NCI-H524 (cell line): ENCODE measurements at regions not wholly inside any gene's neighbourhood (a gene's known extent, or its start where the extent isn't known, plus 50 kb on each side); places are given as distances from the start of the nearest gene placed in this dataset.
"Not testable (repeated sequence)": the region's sequence is repeated elsewhere in the genome, so short reads cannot be mapped to it uniquely, and the experiment has no call there.

Experiments
- DNase-seq, 2 experiments: peaks; one replicate each; lab custom pipeline; 2025; lab: John Stamatoyannopoulos, UW

DNA sequence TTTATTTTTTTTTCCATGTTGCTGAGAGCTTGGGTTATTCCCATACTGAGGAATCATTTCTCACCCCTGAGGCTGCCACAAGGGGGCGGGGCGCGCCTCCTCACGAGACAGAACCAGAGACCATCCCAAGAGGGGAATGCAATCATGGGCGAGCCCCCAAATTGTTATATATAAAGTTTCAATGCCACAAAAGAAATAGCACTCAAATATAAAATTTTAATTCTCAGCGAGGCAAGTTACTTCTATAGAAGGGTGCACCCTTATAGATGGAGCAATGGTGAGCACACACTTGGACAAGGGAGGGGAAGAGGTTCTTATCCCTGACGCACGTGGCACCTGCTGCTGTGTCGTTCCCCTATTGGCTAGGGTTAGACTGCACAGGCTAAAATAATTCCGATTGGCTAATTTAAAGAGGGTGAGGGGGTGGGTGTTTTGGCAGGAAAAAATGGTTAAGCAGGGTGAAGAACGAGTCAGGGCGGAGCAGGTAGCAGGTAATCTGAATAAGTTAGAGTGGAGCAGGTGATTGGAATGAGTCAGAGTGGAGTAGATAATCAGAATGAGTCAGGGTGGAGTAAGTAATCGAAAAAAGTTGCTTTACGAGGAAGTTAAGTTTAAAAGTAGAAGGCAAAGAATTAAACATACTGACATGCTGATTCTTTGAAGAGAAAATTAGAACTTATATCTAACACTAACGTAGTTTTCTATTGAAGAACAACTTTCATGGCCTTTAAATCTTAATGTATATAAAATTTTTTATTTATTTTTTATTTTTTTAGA lies 177.5 kb downstream of the MTCL1 start:
- peak in 1 of 2 experiments; percentile 12 for DNase-seq

- no peak for DNase-seq
Measured at GRCh38 chr18:8883409-8883668, 178.0 kb downstream of the MTCL1 start.

GRCh38 chr18:8887877-8888276 lies 182.5 kb downstream of the MTCL1 start:
- DNase-seq = not testable (repeated sequence)

GRCh38 chr18:8889489-8889888 lies 184.1 kb downstream of the MTCL1 start:
- no peak for DNase-seq

DNA sequence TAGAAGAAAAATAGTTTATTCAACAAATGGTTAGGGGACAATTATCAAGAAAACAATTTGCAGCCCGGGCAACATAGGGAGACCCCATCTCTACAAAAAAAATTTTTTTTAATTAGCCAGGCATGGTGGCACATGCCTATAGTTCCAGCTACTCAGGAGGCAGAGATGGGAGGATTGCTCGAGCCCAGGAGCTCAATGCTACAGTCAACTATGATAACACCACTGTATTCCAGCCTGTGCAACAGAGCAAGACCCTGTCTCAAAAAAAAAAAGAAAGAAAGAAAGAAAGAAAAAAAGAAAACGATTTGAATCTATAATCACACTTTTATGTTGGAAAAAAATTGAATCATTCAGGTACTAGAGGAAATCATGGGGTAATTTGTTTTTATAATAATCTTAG lies 185.1 kb downstream of the MTCL1 start:
- not testable (repeated sequence) for DNase-seq

- no peak for DNase-seq
Measured at GRCh38 chr18:8890957-8891464, 185.7 kb downstream of the MTCL1 start.

GRCh38 chr18:8893221-8893620 lies 187.9 kb downstream of the MTCL1 start:
- DNase-seq = no peak

GRCh38 chr18:8893628-8894231 lies 188.4 kb downstream of the MTCL1 start:
- DNase-seq = no peak

DNA sequence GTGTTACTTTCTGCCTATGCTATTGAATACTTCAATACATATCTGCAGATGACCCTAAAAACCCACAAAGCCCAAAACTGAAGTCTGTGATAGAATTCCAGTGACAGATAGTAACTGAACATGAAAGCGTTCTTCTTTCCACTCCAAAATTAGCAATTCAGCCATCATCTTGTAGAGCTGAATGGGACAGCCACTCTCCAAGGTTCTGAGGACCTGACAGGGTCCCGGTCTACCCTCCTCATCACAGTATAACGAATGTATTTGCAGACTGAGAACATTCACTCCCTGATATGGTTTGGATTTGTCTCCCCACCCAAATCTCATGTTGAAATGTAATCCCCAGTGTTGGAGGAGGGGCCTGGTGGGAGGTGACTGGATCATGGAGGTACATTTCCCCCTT lies 189.5 kb downstream of the MTCL1 start:
- DNase-seq = no peak

DNA sequence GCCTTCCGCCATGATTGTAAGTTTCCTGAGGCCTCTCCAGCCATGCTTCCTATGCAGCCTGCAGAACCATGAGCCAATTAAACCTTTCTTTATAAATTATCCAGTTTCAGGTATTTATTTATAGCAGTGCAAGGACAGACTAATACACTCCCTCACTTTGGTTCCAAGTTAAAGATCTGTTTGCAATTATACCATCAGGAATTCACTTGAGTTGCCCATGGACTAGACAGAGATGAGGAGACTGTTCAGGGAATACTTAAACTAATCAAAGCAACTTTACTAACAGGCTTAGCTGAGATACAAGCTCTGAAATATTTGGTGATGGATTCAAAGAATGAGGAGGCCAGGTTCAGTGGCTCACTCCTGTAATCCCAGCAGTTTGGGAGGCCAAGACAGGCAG lies 190.0 kb downstream of the MTCL1 start:
- no peak for DNase-seq

DNA sequence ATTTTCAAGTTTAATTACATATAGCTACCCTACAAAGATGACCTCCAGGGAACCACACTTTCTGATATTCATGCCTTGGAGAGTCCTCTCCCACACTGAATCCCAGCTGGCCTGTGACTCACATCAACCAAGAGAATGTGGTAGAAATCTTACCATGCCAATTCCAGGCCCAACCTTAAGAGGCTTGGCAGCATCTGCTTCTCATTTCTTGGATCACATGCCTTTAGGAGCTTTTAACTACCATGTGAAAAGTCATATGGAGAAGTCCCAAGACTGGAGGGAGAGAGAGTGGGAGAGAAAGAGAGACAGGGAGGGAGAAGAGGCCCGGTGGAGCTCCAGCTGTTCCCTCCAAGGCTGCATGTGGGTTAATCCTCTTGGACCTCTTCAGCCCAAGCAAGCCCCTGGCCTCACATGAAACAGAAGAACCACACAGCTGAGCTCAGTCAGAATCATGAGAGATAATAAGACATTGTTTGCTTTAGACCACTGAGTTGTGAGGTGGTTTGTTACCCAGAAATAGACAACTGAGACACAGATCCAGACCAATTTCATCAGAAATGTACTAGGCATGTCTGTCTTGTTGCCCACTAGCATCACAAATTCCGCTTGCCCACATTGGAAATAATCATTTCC lies 190.7 kb downstream of the MTCL1 start:
- DNase-seq = peak in 1 of 2 experiments; percentile 28

DNA sequence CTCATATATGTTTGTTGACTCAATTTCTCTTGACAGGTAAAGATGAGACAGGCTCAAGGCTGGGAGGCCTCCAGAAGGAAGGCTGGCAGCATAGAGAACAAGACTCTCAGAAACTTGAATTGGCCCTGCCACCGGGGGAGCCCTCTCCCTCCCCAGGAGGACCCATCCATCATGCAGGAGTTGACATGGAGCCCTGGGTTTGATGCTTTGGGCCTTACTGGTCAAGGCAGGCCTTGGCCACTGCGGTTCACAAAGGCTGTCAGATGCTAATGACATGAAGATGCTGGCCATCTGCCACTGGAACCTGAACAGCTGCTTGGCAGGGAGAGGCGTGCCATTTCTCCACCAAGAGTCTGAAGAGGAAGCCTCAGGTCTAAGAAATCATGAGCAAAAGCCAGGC lies 193.6 kb downstream of the MTCL1 start:
- peak; percentile 80 to 91 for DNase-seq

DNA sequence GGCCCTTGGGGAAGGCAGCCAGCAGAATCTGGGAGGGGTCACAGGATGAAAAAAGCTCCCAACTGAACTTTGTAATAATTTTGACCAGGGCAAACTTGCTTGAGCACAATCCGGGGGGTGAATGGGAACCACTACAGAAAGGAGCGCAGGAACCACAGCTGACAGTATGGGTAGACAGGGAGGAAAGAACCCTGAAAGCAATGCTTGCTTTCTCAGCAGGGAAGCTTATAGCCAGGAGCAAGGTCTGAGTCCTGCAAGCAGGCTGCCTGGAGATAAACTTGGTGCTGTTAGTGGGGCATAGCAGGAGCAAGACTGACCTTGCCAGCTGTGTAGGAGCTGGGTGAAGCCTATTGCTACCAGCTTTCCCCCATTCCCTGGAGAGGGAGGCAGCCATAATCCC lies 195.2 kb downstream of the MTCL1 start:
- no peak for DNase-seq

- no peak for DNase-seq
Measured at GRCh38 chr18:8901019-8901418, 195.7 kb downstream of the MTCL1 start.

DNA sequence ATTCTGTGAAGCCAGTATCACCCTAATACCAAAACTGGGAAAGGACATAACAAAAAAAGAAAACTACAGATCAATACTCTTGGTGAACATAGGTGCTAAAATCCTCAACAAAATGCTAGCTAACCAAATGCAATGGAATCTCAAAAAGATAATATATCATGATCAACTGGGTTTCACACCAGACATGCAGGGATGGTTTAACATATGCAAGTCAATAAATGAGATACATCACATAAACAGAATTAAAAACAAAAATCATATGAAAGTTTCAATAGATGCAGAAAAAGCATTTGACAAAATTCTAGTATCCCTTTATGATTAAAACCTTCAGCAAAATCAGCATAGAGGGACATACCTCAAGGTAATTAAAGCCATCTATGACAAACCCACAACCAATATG lies 198.2 kb upstream of the NDUFV2 start:
- DNase-seq = no peak

GRCh38 chr18:8908792-8909510 lies 193.5 kb upstream of the NDUFV2 start:
- DNase-seq = no peak

GRCh38 chr18:8910186-8910822 lies 192.2 kb upstream of the NDUFV2 start:
- no peak for DNase-seq

DNA sequence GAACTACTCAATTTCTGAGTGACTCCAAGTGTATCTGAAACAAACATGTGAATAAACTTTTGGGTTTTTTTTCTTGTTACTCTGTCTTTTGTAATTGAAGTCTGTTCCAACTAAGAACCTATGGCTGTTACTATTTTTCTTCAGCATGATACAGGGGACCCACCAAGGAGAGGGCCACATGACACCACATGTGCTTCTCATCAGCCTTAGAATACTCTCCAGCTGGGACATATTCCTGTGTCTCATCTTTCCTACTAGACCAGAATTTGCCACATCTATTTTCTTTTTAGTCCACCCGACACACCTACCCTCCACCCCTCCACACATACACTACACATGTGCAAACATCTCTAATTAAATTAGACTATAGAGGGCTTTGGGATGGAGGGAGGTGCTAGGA lies 191.7 kb upstream of the NDUFV2 start:
- no peak for DNase-seq

DNA sequence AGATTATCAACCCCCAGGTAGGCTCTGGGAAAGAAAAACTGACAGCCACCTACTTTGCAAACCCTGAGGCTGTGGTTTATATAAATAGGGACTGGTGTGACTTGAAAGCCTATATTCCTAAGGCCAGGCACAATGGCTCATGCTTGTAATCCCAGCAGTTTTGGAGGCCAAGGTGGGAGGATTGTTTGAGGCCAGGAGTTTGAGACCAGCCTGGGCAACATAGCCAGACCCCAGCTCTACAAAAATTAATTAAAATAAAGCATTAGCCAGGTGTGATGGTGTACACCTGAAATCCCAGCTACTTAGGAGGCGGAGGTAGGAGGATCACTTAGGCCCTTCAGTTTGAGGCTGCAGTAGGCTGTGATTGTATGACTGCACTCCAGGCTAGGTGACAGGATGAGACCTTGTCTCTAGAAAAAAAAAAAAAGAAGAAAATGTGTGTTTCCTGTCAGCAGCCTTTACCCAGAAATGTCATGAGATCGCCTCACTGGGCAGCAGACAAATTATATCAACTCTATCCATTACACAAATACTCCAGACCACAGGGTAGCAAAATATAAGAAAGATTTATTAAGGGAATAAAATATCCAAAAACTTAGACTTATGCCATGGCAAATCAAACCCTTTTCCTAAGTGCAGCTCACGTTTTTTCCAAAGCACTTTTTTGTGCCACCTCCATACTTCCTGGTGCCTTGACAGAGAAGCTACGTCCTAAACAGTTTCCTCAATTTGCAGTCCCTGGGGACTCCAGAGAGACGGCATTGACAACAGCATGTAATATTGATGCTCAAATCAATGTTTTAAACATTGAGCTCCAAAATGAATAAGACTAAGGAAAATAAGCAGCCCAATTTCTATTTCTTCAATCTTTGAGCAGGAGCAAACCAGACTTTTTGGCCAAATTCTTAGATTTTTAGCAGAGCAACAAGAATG lies 190.8 kb upstream of the NDUFV2 start:
- no peak for DNase-seq

GRCh38 chr18:8912348-8913326 lies 189.9 kb upstream of the NDUFV2 start:
- peak in 1 of 2 experiments; percentile 31 for DNase-seq
